ENCODE measurements at regions not wholly inside any gene's neighbourhood (a gene's known extent, or its start where the extent isn't known, plus 50 kb on each side); places are given as distances from the start of the nearest gene placed in this dataset.
"Not testable (repeated sequence)": the region's sequence is repeated elsewhere in the genome, so short reads cannot be mapped to it uniquely, and the experiment has no call there.

GRCh38 chr15:20025040-20025439, 516.6 kb downstream of the GOLGA6L6 start:
- not testable (repeated sequence) for TF ChIP-seq CTCF (IDR thresholded peaks at IDR 0.05); ZFX (IDR thresholded peaks at IDR 0.05; ENCODE audit: borderline replicate concordance)

Measured in 22Rv1 (cell line).